HG02870 (cell line): ENCODE measurements at regions not wholly inside any gene's neighbourhood (a gene's known extent, or its start where the extent isn't known, plus 50 kb on each side); places are given as distances from the start of the nearest gene placed in this dataset.

ENCODE experiments used
- ATAC-seq: cut with Tn5 transposase; IDR thresholded peaks from one replicate; pipeline ENCODE4 v1.9.1; 2021; ENCODE audit warnings: mild to moderate bottlenecking, moderate library complexity; ENCODE audit not compliant: unreplicated experiment

GRCh38 chr9:20135119-20135697, 346.4 kb upstream of the SLC24A2 start:
- ATAC-seq, result no peak

- ATAC-seq, result no peak
These were observed 336.9 kb upstream of the SLC24A2 start for GRCh38 chr9:20125727-20126126.

GRCh38 chr9:20119566-20119965, 330.7 kb upstream of the SLC24A2 start:
- ATAC-seq, result no peak

GRCh38 chr9:20117986-20118385, 329.1 kb upstream of the SLC24A2 start:
- no peak for ATAC-seq

- no peak for ATAC-seq
These were observed 328.6 kb upstream of the SLC24A2 start for GRCh38 chr9:20117482-20117881.

GRCh38 chr9:20114974-20115373, 326.1 kb upstream of the SLC24A2 start:
- ATAC-seq, result no peak

- ATAC-seq, result no peak
These were observed 323.5 kb upstream of the SLC24A2 start for GRCh38 chr9:20112205-20112783.

GRCh38 chr9:20111173-20111843, 322.5 kb upstream of the SLC24A2 start:
- ATAC-seq, result no peak

- no peak for ATAC-seq
These were observed 306.7 kb upstream of the SLC24A2 start for GRCh38 chr9:20095430-20096092.

GRCh38 chr9:20092561-20092960, 303.7 kb upstream of the SLC24A2 start:
- ATAC-seq, result no peak

- no peak for ATAC-seq
These were observed 298.6 kb upstream of the SLC24A2 start for GRCh38 chr9:20087481-20087880.

- ATAC-seq, result no peak
These were observed 297.0 kb upstream of the SLC24A2 start for GRCh38 chr9:20085842-20086241.

GRCh38 chr9:20084125-20084524, 295.3 kb upstream of the SLC24A2 start:
- ATAC-seq, result no peak

GRCh38 chr9:20083390-20083789, 294.6 kb upstream of the SLC24A2 start:
- ATAC-seq, result no peak

GRCh38 chr9:20082831-20083230, 294.0 kb upstream of the SLC24A2 start:
- ATAC-seq, result no peak

- ATAC-seq, result no peak
These were observed 293.6 kb upstream of the SLC24A2 start for GRCh38 chr9:20082406-20082805.

- no peak for ATAC-seq
These were observed 289.4 kb upstream of the SLC24A2 start for GRCh38 chr9:20078246-20078645.

GRCh38 chr9:20074291-20074690, 285.5 kb upstream of the SLC24A2 start:
- ATAC-seq, result no peak

- ATAC-seq, result no peak
These were observed 281.5 kb upstream of the SLC24A2 start for GRCh38 chr9:20070336-20070735.

- ATAC-seq, result no peak
These were observed 277.2 kb upstream of the SLC24A2 start for GRCh38 chr9:20065796-20066700.

- no peak for ATAC-seq
These were observed 276.2 kb upstream of the SLC24A2 start for GRCh38 chr9:20065046-20065445.
